ENCODE measurements at regions not wholly inside any gene's neighbourhood (a gene's known extent, or its start where the extent isn't known, plus 50 kb on each side); places are given as distances from the start of the nearest gene placed in this dataset.

DNA sequence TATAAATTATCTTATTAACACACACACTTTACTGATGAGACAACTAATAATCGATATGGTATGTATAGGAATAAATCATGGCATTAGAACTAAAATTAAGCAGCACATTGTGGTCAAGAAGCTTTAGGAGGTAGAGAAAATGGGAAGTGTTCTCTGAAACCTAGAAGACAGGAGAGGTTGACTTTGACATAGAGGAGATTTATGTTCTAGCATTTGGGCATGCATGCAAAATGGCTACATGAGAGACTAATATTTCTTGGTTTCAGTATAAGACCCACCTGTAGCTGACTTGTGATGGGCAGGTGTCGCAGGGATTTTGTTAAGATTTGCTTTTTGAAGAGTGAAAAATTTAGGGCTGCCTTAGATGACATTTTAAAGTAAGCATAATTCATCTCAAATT is 209.7 kb upstream of the POU1F1 start:
- no peak overlapping the region for H3K4me3 ChIP-seq (ENCODE audit: low read length in 2 of 2)
- H3K9ac ChIP-seq (ENCODE audit: low read length in 2 of 2): no peak overlapping the region
- H3K27me3 ChIP-seq (ENCODE audit: control insufficient read depth in 1 of 2, insufficient read depth in 2 of 2, low read length in 2 of 2): no peaks in the 10 kb centered on the region
- no peaks in the 10 kb centered on the region for H3K9me3 ChIP-seq (ENCODE audit: control insufficient read depth in 2 of 2, low read length in 2 of 2)
- no peaks in the 10 kb centered on the region for H3K36me3 ChIP-seq (ENCODE audit: control insufficient read depth in 2 of 2, insufficient read depth in 2 of 2, low read length in 2 of 2)
- no peak overlapping the region for H3K27ac ChIP-seq (ENCODE audit: low read length)
- no peaks in the 10 kb centered on the region for H3K4me1 ChIP-seq (ENCODE audit: control insufficient read depth, insufficient read depth, low read length)

DNA sequence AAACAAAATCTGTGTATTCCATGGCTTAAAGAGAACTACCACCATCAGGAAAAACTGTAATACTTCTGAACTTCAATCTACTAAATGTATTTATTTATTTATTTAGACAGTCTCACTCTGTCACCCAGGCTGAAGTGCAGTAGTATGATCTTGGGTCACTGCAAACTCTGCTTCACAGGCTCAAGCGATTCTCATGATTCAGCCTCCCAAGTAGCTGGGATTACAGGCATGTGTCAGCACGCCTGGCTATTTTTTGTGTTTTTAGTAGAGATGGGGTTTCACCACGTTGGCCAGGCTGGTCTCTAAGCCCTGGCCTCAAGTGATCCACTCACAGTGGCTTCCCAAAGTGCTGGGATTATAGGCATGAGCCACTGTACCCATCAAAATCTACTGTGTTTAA is 202.3 kb upstream of the POU1F1 start:
- Histone ChIP-seq H3K27me3 (ENCODE audit: control insufficient read depth in 1 of 2, insufficient read depth in 2 of 2, low read length in 2 of 2) (no peaks in the 10 kb centered on the region), H3K27ac (ENCODE audit: low read length) (no peak overlapping the region), H3K9ac (ENCODE audit: low read length in 2 of 2) (no peak overlapping the region), H3K36me3 (ENCODE audit: control insufficient read depth in 2 of 2, insufficient read depth in 2 of 2, low read length in 2 of 2) (no peaks in the 10 kb centered on the region), H3K4me3 (ENCODE audit: low read length in 2 of 2) (no peak overlapping the region), H3K9me3 (ENCODE audit: control insufficient read depth in 2 of 2, low read length in 2 of 2) (no peaks in the 10 kb centered on the region), H3K4me1 (ENCODE audit: control insufficient read depth, insufficient read depth, low read length) (no peaks in the 10 kb centered on the region)

DNA sequence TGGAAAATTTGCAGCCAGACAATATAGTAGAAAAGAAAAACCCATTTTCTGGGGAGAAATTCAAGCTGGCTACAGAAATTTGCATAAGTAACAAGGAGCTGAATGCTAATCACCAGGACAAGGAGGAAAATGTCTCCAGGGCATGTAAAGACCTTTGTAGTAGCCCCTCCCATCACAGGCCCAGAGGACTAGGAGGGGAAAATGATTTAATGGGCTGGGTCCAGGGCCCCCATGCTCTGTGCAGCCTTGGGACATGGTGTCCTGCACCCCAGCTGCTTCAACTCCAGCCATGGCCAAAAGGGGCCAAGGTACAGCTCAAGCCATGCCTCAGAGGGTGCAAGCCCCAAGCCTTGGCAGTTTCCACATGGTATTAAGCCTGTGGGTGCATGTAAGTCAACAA is 197.6 kb upstream of the POU1F1 start:
- no peaks in the 10 kb centered on the region for H3K36me3 ChIP-seq (ENCODE audit: control insufficient read depth in 2 of 2, insufficient read depth in 2 of 2, low read length in 2 of 2)
- no peak overlapping the region for H3K27ac ChIP-seq (ENCODE audit: low read length)
- H3K4me3 ChIP-seq (ENCODE audit: low read length in 2 of 2): no peak overlapping the region
- no peaks in the 10 kb centered on the region for H3K27me3 ChIP-seq (ENCODE audit: control insufficient read depth in 1 of 2, insufficient read depth in 2 of 2, low read length in 2 of 2)
- H3K9ac ChIP-seq (ENCODE audit: low read length in 2 of 2): no peak overlapping the region
- no peaks in the 10 kb centered on the region for H3K4me1 ChIP-seq (ENCODE audit: control insufficient read depth, insufficient read depth, low read length)
- H3K9me3 ChIP-seq (ENCODE audit: control insufficient read depth in 2 of 2, low read length in 2 of 2): no peaks in the 10 kb centered on the region

- H3K27me3 ChIP-seq (ENCODE audit: control insufficient read depth in 1 of 2, insufficient read depth in 2 of 2, low read length in 2 of 2): no peaks in the 10 kb centered on the region
- H3K9me3 ChIP-seq (ENCODE audit: control insufficient read depth in 2 of 2, low read length in 2 of 2): no peaks in the 10 kb centered on the region
- H3K27ac ChIP-seq (ENCODE audit: low read length): no peak overlapping the region
- H3K4me3 ChIP-seq (ENCODE audit: low read length in 2 of 2): no peak overlapping the region
- no peaks in the 10 kb centered on the region for H3K36me3 ChIP-seq (ENCODE audit: control insufficient read depth in 2 of 2, insufficient read depth in 2 of 2, low read length in 2 of 2)
- no peak overlapping the region for H3K9ac ChIP-seq (ENCODE audit: low read length in 2 of 2)
- no peaks in the 10 kb centered on the region for H3K4me1 ChIP-seq (ENCODE audit: control insufficient read depth, insufficient read depth, low read length)
Observed at GRCh38 chr3:87468938-87469337, 192.6 kb upstream of the POU1F1 start.

GRCh38 chr3:87468235-87468634 is 191.9 kb upstream of the POU1F1 start:
- Histone ChIP-seq H3K4me1 (ENCODE audit: control insufficient read depth, insufficient read depth, low read length) (no peaks in the 10 kb centered on the region), H3K36me3 (ENCODE audit: control insufficient read depth in 2 of 2, insufficient read depth in 2 of 2, low read length in 2 of 2) (no peaks in the 10 kb centered on the region), H3K27ac (ENCODE audit: low read length) (no peak overlapping the region), H3K4me3 (ENCODE audit: low read length in 2 of 2) (no peak overlapping the region), H3K27me3 (ENCODE audit: control insufficient read depth in 1 of 2, insufficient read depth in 2 of 2, low read length in 2 of 2) (no peaks in the 10 kb centered on the region), H3K9me3 (ENCODE audit: control insufficient read depth in 2 of 2, low read length in 2 of 2) (no peaks in the 10 kb centered on the region), H3K9ac (ENCODE audit: low read length in 2 of 2) (no peak overlapping the region)

DNA sequence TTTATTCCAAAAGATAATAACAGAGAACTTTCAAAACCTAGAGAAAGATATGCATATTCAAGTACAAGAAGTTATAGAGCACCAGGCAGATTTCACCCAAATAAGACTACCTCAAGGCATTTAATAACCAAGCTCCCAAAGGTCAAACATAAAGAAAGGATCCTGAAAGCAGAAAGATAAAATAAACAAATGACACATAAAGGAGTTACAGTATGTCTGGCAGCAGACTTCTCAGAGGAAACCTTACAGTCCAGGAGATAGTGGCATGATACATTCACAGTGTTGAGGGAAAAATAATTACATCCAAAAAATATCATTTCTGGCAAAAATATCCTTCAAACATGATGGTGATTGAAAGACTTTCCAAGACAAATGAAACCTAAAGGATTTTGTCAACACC is 185.8 kb upstream of the POU1F1 start:
- Histone ChIP-seq H3K9ac (ENCODE audit: low read length in 2 of 2) (no peak overlapping the region), H3K9me3 (ENCODE audit: control insufficient read depth in 2 of 2, low read length in 2 of 2) (no peaks in the 10 kb centered on the region), H3K36me3 (ENCODE audit: control insufficient read depth in 2 of 2, insufficient read depth in 2 of 2, low read length in 2 of 2) (no peaks in the 10 kb centered on the region), H3K4me3 (ENCODE audit: low read length in 2 of 2) (no peak overlapping the region), H3K4me1 (ENCODE audit: control insufficient read depth, insufficient read depth, low read length) (no peaks in the 10 kb centered on the region), H3K27me3 (ENCODE audit: control insufficient read depth in 1 of 2, insufficient read depth in 2 of 2, low read length in 2 of 2) (no peaks in the 10 kb centered on the region), H3K27ac (ENCODE audit: low read length) (no peak overlapping the region)

DNA sequence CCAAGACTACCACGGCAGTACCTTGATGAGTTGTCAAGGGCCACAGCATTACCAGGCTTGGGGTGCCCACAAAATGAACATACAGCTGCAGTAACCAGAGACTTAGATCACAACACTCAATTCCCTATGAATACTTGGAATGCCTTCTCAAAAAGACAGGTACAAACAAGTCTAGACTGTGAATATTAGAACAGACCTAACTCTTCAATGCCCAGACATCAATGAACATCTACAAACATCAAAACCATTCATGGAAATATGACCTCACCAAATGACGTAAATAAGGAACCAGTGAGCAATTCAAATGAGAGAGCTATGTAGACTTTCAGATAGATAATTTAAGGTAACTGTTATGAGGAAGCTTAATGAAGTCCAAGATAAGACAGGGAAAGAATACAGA is 185.1 kb upstream of the POU1F1 start:
- Histone ChIP-seq H3K27me3 (ENCODE audit: control insufficient read depth in 1 of 2, insufficient read depth in 2 of 2, low read length in 2 of 2) (no peaks in the 10 kb centered on the region), H3K36me3 (ENCODE audit: control insufficient read depth in 2 of 2, insufficient read depth in 2 of 2, low read length in 2 of 2) (no peaks in the 10 kb centered on the region), H3K9me3 (ENCODE audit: control insufficient read depth in 2 of 2, low read length in 2 of 2) (no peaks in the 10 kb centered on the region), H3K4me1 (ENCODE audit: control insufficient read depth, insufficient read depth, low read length) (no peaks in the 10 kb centered on the region), H3K4me3 (ENCODE audit: low read length in 2 of 2) (no peak overlapping the region), H3K27ac (ENCODE audit: low read length) (no peak overlapping the region), H3K9ac (ENCODE audit: low read length in 2 of 2) (no peak overlapping the region)

- Histone ChIP-seq H3K4me1 (ENCODE audit: control insufficient read depth, insufficient read depth, low read length) (no peaks in the 10 kb centered on the region), H3K27me3 (ENCODE audit: control insufficient read depth in 1 of 2, insufficient read depth in 2 of 2, low read length in 2 of 2) (no peaks in the 10 kb centered on the region), H3K27ac (ENCODE audit: low read length) (no peak overlapping the region), H3K4me3 (ENCODE audit: low read length in 2 of 2) (no peak overlapping the region), H3K36me3 (ENCODE audit: control insufficient read depth in 2 of 2, insufficient read depth in 2 of 2, low read length in 2 of 2) (no peaks in the 10 kb centered on the region), H3K9ac (ENCODE audit: low read length in 2 of 2) (no peak overlapping the region), H3K9me3 (ENCODE audit: control insufficient read depth in 2 of 2, low read length in 2 of 2) (no peaks in the 10 kb centered on the region)
Observed at GRCh38 chr3:87461036-87461435, 184.7 kb upstream of the POU1F1 start.

DNA sequence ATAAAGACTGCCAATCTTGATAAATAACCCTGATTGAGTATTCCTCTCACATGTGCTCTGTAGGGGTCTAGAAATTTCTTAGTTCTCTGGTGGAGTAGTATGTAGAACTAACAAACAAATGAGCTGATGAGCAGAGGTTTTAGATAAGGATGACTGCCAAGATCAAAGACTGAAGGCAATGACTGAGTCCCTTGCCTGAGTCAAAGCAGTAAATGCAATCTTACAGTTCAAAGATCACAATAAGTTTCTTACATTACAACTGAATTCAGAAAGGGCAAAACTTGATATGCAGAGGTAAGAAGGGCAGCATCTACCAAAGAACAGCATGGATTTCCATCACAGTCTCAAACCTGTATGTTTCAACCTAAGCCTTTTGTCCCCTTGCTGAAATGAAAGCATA is 172.2 kb upstream of the POU1F1 start:
- Histone ChIP-seq H3K36me3 (ENCODE audit: control insufficient read depth in 2 of 2, insufficient read depth in 2 of 2, low read length in 2 of 2) (no peaks in the 10 kb centered on the region), H3K27me3 (ENCODE audit: control insufficient read depth in 1 of 2, insufficient read depth in 2 of 2, low read length in 2 of 2) (no peaks in the 10 kb centered on the region), H3K27ac (ENCODE audit: low read length) (no peak overlapping the region), H3K4me3 (ENCODE audit: low read length in 2 of 2) (no peak overlapping the region), H3K9ac (ENCODE audit: low read length in 2 of 2) (no peak overlapping the region), H3K4me1 (ENCODE audit: control insufficient read depth, insufficient read depth, low read length) (no peaks in the 10 kb centered on the region), H3K9me3 (ENCODE audit: control insufficient read depth in 2 of 2, low read length in 2 of 2) (peaks cover 0 to 6% of the 10 kb centered on the region in 2 donors)

GRCh38 chr3:87446849-87447387 is 170.5 kb upstream of the POU1F1 start:
- Histone ChIP-seq H3K27me3 (ENCODE audit: control insufficient read depth in 1 of 2, insufficient read depth in 2 of 2, low read length in 2 of 2) (no peaks in the 10 kb centered on the region), H3K9ac (ENCODE audit: low read length in 2 of 2) (no peak overlapping the region), H3K36me3 (ENCODE audit: control insufficient read depth in 2 of 2, insufficient read depth in 2 of 2, low read length in 2 of 2) (no peaks in the 10 kb centered on the region), H3K9me3 (ENCODE audit: control insufficient read depth in 2 of 2, low read length in 2 of 2) (peaks cover 0 to 6% of the 10 kb centered on the region in 2 donors), H3K27ac (ENCODE audit: low read length) (no peak overlapping the region), H3K4me1 (ENCODE audit: control insufficient read depth, insufficient read depth, low read length) (no peaks in the 10 kb centered on the region), H3K4me3 (ENCODE audit: low read length in 2 of 2) (no peak overlapping the region)

DNA sequence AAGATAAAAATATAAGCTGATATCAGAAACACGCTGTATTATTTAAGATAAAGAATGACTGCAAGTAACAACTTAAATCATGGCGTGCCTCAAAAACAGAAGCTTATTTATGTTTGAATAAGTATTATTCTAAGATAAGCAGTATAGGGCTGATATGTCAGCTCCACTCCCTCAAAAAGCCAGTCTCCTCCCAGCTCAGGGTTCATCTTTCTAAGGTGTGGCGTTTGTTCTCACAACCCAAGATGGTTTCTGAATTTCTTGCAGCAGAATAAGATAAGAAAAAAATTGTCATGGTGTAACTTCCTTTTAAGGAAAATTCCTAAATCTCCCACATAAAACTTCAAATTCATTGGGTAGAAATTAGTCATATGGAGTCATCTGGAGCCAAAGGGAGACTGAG is 166.1 kb upstream of the POU1F1 start:
- no peak overlapping the region for H3K4me3 ChIP-seq (ENCODE audit: low read length in 2 of 2)
- no peak overlapping the region for H3K9ac ChIP-seq (ENCODE audit: low read length in 2 of 2)
- H3K36me3 ChIP-seq (ENCODE audit: control insufficient read depth in 2 of 2, insufficient read depth in 2 of 2, low read length in 2 of 2): no peaks in the 10 kb centered on the region
- no peaks in the 10 kb centered on the region for H3K27me3 ChIP-seq (ENCODE audit: control insufficient read depth in 1 of 2, insufficient read depth in 2 of 2, low read length in 2 of 2)
- H3K27ac ChIP-seq (ENCODE audit: low read length): no peak overlapping the region
- peaks cover 0 to 6% of the 10 kb centered on the region in 2 donors for H3K9me3 ChIP-seq (ENCODE audit: control insufficient read depth in 2 of 2, low read length in 2 of 2)
- no peaks in the 10 kb centered on the region for H3K4me1 ChIP-seq (ENCODE audit: control insufficient read depth, insufficient read depth, low read length)

Data from stomach smooth muscle (tissue), 2 donors.